Mucosa of gallbladder (tissue), 1 donor: ENCODE measurements at regions not wholly inside any gene's neighbourhood (a gene's known extent, or its start where the extent isn't known, plus 50 kb on each side); places are given as distances from the start of the nearest gene placed in this dataset.
A peak's percentile ranks its signal among the peaks of the same experiment; 100 is the strongest.

ENCODE experiments used
- DNase-seq: peaks from one replicate; pipeline ENCODE4 v3.0.0-alpha.2; 2020; ENCODE audit warnings: low spot score
- donor health status: DM: no; HTN: no; CAD: no.

GRCh38 chr1:214928574-214928973 is 154.0 kb upstream of the KCNK2 start:
- no peak for DNase-seq

GRCh38 chr1:214933375-214933774 is 149.2 kb upstream of the KCNK2 start:
- DNase-seq, result no peak

- DNase-seq, result no peak
These were observed 148.5 kb upstream of the KCNK2 start for GRCh38 chr1:214934045-214934444.

- DNase-seq, result no peak
These were observed 147.3 kb upstream of the KCNK2 start for GRCh38 chr1:214935258-214935657.

GRCh38 chr1:214939180-214939579 is 143.4 kb upstream of the KCNK2 start:
- DNase-seq, result no peak

- no peak for DNase-seq
These were observed 141.5 kb upstream of the KCNK2 start for GRCh38 chr1:214941061-214941460.

GRCh38 chr1:214943054-214943453 is 139.5 kb upstream of the KCNK2 start:
- DNase-seq, result no peak

- no peak for DNase-seq
These were observed 135.9 kb upstream of the KCNK2 start for GRCh38 chr1:214946615-214947014.

- no peak for DNase-seq
These were observed 129.9 kb upstream of the KCNK2 start for GRCh38 chr1:214952648-214953047.

- no peak for DNase-seq
These were observed 128.5 kb upstream of the KCNK2 start for GRCh38 chr1:214953901-214954616.

- DNase-seq, result no peak
These were observed 128.0 kb upstream of the KCNK2 start for GRCh38 chr1:214954617-214954949.

- DNase-seq, result peak; percentile 17
These were observed 125.0 kb upstream of the KCNK2 start for GRCh38 chr1:214957330-214958137.

GRCh38 chr1:214958486-214958885 is 124.1 kb upstream of the KCNK2 start:
- no peak for DNase-seq

GRCh38 chr1:214966346-214966745 is 116.2 kb upstream of the KCNK2 start:
- DNase-seq, result no peak

- DNase-seq, result no peak
These were observed 114.5 kb upstream of the KCNK2 start for GRCh38 chr1:214967865-214968575.

- no peak for DNase-seq
These were observed 112.5 kb upstream of the KCNK2 start for GRCh38 chr1:214970016-214970415.

GRCh38 chr1:214971071-214971470 is 111.5 kb upstream of the KCNK2 start:
- DNase-seq, result no peak

- no peak for DNase-seq
These were observed 108.5 kb upstream of the KCNK2 start for GRCh38 chr1:214974002-214974401.

GRCh38 chr1:214976665-214977064 is 105.9 kb upstream of the KCNK2 start:
- DNase-seq, result no peak

GRCh38 chr1:214977110-214977509 is 105.4 kb upstream of the KCNK2 start:
- no peak for DNase-seq

- DNase-seq, result no peak
These were observed 104.7 kb upstream of the KCNK2 start for GRCh38 chr1:214977700-214978374.

GRCh38 chr1:214979191-214979590 is 103.3 kb upstream of the KCNK2 start:
- no peak for DNase-seq
